ENCODE measurements at regions not wholly inside any gene's neighbourhood (a gene's known extent, or its start where the extent isn't known, plus 50 kb on each side); places are given as distances from the start of the nearest gene placed in this dataset.

DNA sequence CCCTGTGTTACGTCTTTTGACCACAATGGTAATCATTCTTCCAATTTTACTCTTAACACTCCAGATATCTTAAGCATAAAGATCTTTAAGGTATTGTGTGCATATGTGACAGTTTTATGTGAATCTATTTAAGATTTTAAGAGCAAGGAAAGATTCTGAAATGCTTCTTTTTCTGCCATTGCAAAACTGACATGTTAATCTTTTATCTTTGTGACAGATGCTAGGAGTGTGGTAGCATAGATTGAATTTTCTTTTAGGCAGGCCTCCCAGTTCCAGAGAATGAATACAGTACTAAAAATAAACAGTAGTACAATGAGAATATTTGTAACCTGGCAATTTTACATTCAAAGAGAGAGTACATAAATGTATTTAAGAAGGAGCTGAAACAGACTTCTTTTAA is 232.5 kb upstream of the ZSWIM2 start:
- TF ChIP-seq, protein P1, sequence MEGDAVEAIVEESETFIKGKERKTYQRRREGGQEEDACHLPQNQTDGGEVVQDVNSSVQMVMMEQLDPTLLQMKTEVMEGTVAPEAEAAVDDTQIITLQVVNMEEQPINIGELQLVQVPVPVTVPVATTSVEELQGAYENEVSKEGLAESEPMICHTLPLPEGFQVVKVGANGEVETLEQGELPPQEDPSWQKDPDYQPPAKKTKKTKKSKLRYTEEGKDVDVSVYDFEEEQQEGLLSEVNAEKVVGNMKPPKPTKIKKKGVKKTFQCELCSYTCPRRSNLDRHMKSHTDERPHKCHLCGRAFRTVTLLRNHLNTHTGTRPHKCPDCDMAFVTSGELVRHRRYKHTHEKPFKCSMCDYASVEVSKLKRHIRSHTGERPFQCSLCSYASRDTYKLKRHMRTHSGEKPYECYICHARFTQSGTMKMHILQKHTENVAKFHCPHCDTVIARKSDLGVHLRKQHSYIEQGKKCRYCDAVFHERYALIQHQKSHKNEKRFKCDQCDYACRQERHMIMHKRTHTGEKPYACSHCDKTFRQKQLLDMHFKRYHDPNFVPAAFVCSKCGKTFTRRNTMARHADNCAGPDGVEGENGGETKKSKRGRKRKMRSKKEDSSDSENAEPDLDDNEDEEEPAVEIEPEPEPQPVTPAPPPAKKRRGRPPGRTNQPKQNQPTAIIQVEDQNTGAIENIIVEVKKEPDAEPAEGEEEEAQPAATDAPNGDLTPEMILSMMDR (IDR thresholded peaks at IDR 0.05), result no peak
- TF ChIP-seq POLR2A (IDR thresholded peaks at IDR 0.05), result no peak

Measured in body of pancreas (tissue), 4 donors.